GM23248 (cell line): ENCODE measurements at regions not wholly inside any gene's neighbourhood (a gene's known extent, or its start where the extent isn't known, plus 50 kb on each side); places are given as distances from the start of the nearest gene placed in this dataset.

Source experiments
- DNase-seq: peaks from one replicate; pipeline ENCODE4 v3.0.0-alpha.2; 2015
- H2AFZ ChIP-seq: fragments of 200-600 bp; sonication (generic); 2 replicates; pipeline ENCODE4 v1.6.1; 2016; ENCODE audit warnings: antibody characterized with exemption
- H3F3A ChIP-seq: fragments of 200-600 bp; sonication (generic); 2 replicates; pipeline ENCODE4 v1.6.1; 2016; ENCODE audit warnings: mild to moderate bottlenecking, antibody characterized with exemption, mixed run types; ENCODE audit not compliant: insufficient read depth
- H3K27ac ChIP-seq: fragments of 200-600 bp; sonication (generic); 2 replicates; pipeline ENCODE4 v1.5.1; 2016; ENCODE audit warnings: mild to moderate bottlenecking
- H3K27me3 ChIP-seq: fragments of 200-600 bp; sonication (generic); replicated peaks from 2 replicates; pipeline ENCODE4 v1.6.1; 2016; ENCODE audit warnings: mild to moderate bottlenecking; ENCODE audit not compliant: insufficient read depth
- H3K36me3 ChIP-seq: fragments of 200-600 bp; sonication (generic); 2 replicates; pipeline ENCODE4 v1.6.1; 2016; ENCODE audit warnings: low read depth, mild to moderate bottlenecking
- H3K4me1 ChIP-seq: fragments of 200-600 bp; sonication (generic); 2 replicates; pipeline ENCODE4 v1.6.1; 2016; ENCODE audit warnings: mild to moderate bottlenecking; ENCODE audit not compliant: insufficient read depth
- H3K4me2 ChIP-seq: fragments of 200-600 bp; sonication (generic); one replicate; pipeline ENCODE4 v1.6.1; 2016; ENCODE audit warnings: mild to moderate bottlenecking; ENCODE audit not compliant: unreplicated experiment
- H3K4me3 ChIP-seq: fragments of 200-600 bp; sonication (generic); 2 replicates; pipeline ENCODE4 v1.5.1; 2016; ENCODE audit warnings: mild to moderate bottlenecking
- H3K79me2 ChIP-seq: fragments of 200-600 bp; sonication (generic); 2 replicates; pipeline ENCODE4 v1.6.1; 2016; ENCODE audit warnings: mild to moderate bottlenecking; ENCODE audit not compliant: insufficient read depth
- H3K9ac ChIP-seq: fragments of 200-600 bp; sonication (generic); 2 replicates; pipeline ENCODE4 v1.6.1; 2016; ENCODE audit warnings: mild to moderate bottlenecking
- H3K9me2 ChIP-seq: fragments of 200-600 bp; sonication (generic); 2 replicates; pipeline ENCODE4 v1.6.1; 2016; ENCODE audit warnings: mixed run types, mild to moderate bottlenecking, moderate library complexity; ENCODE audit not compliant: insufficient read depth
- H3K9me3 ChIP-seq: fragments of 200-600 bp; sonication (generic); one replicate; pipeline ENCODE4 v1.6.1; 2017; ENCODE audit warnings: low read depth
- H4K20me1 ChIP-seq: fragments of 200-600 bp; sonication (generic); 2 replicates; pipeline ENCODE4 v1.6.0; 2016; ENCODE audit not compliant: insufficient read depth
- EZH2 ChIP-seq: fragments of 200-600 bp; sonication (generic); IDR thresholded peaks from 2 replicates; pipeline ENCODE4 v1.6.1; 2018; ENCODE audit warnings: antibody characterized with exemption, mild to moderate bottlenecking; ENCODE audit not compliant: insufficient read depth, poor library complexity, severe bottlenecking
- EZH2phosphoT487 ChIP-seq: fragments of 200-600 bp; sonication (generic); IDR thresholded peaks from 2 replicates; pipeline ENCODE4 v1.6.1; 2018; ENCODE audit warnings: antibody characterized with exemption, moderate library complexity, mild to moderate bottlenecking, low read depth; ENCODE audit not compliant: insufficient read depth
- WGBS, 2 experiments: methylation state at CpG; one replicate each; pipeline ENCODE4 v1.1.6; 2015 to 2017; ENCODE audit warnings: low lambda C conversion rate in 2 of 2, low coverage in 1 of 2; ENCODE audit errors: missing lambda C conversion rate in 2 of 2; 5-methylcytosine and 5-hydroxymethylcytosine counted together
- in situ Hi-C: fragments of 300-500 bp; cut with MboI; formaldehyde crosslinking; loops from 2 replicates; pipeline ENCODE4 v1.15.0; 2020

DNA sequence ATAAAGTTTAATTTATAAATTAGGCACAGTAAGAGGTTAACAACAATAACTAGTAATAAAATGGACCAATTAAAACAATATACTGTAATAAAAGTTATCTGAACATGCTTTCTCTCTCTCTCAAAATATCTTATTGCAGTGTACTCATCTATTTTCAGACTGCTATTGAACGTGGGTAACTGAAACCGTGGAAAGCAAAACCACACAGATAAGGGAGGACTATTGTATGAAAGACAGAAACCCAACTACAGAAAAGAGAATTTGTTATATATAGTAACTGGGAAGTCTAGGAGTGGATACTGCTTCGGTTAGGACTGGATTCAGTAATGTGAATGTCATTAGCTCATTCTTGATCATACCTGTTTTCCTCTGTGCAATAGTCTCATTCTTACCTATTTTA, 119.3 kb upstream of the DAZL start:
- TF ChIP-seq EZH2phosphoT487 (no peak), EZH2 (no peak)
- H3F3A ChIP-seq = peaks cover 14% of the 10 kb centered on the region
- no peaks in the 10 kb centered on the region for H3K79me2 ChIP-seq
- no peaks in the 10 kb centered on the region for H3K9me3 ChIP-seq
- H3K9ac ChIP-seq = no peak overlapping the region
- WGBS, 2 experiments = 66 to 70% methylated on average over 3 of the region's 3 CpGs
- H3K36me3 ChIP-seq = no peaks in the 10 kb centered on the region
- DNase-seq = no peak
- no peaks in the 10 kb centered on the region for H3K27me3 ChIP-seq
- in situ Hi-C loops = no loop called here
- no peak overlapping the region for H2AFZ ChIP-seq
- H4K20me1 ChIP-seq = no peaks in the 10 kb centered on the region
- no peak overlapping the region for H3K4me2 ChIP-seq
- peaks cover 18% of the 10 kb centered on the region for H3K4me1 ChIP-seq
- H3K4me3 ChIP-seq = no peak overlapping the region
- H3K27ac ChIP-seq = no peak overlapping the region
- no peaks in the 10 kb centered on the region for H3K9me2 ChIP-seq

DNA sequence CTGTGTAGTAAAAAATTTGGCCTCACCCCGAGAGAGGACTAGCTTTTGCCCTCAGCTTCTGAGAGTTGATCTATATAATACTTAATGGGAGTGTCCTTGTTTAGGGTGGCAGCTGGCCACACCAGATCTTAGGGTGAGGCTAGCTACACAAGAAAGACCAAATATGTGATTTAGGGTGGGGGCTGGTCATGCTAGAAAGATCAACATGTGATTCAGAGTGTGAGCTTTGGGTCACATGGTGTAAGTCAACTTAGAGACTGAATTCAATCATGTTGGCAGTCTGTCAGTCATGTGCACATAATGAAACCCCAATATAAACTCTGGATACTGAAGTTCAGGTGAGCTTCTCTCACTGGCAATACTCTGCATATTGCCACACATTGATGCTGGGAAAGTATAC, 120.7 kb upstream of the DAZL start:
- no peaks in the 10 kb centered on the region for H3K27me3 ChIP-seq
- H3K9ac ChIP-seq = no peak overlapping the region
- TF ChIP-seq EZH2 = no peak
- H3K4me3 ChIP-seq = no peak overlapping the region
- no peak overlapping the region for H2AFZ ChIP-seq
- H3K4me2 ChIP-seq = no peak overlapping the region
- 0% methylated on average over 1 of the region's 1 CpG for WGBS, 2 experiments
- peaks cover 22% of the 10 kb centered on the region for H3F3A ChIP-seq
- peaks cover 26% of the 10 kb centered on the region for H3K4me1 ChIP-seq
- H3K27ac ChIP-seq = no peak overlapping the region
- DNase-seq = no peak
- no peaks in the 10 kb centered on the region for H3K9me2 ChIP-seq
- in situ Hi-C loops = no loop called here
- H3K36me3 ChIP-seq = no peaks in the 10 kb centered on the region
- H3K79me2 ChIP-seq = no peaks in the 10 kb centered on the region
- H4K20me1 ChIP-seq = no peaks in the 10 kb centered on the region
- no peaks in the 10 kb centered on the region for H3K9me3 ChIP-seq

DNA sequence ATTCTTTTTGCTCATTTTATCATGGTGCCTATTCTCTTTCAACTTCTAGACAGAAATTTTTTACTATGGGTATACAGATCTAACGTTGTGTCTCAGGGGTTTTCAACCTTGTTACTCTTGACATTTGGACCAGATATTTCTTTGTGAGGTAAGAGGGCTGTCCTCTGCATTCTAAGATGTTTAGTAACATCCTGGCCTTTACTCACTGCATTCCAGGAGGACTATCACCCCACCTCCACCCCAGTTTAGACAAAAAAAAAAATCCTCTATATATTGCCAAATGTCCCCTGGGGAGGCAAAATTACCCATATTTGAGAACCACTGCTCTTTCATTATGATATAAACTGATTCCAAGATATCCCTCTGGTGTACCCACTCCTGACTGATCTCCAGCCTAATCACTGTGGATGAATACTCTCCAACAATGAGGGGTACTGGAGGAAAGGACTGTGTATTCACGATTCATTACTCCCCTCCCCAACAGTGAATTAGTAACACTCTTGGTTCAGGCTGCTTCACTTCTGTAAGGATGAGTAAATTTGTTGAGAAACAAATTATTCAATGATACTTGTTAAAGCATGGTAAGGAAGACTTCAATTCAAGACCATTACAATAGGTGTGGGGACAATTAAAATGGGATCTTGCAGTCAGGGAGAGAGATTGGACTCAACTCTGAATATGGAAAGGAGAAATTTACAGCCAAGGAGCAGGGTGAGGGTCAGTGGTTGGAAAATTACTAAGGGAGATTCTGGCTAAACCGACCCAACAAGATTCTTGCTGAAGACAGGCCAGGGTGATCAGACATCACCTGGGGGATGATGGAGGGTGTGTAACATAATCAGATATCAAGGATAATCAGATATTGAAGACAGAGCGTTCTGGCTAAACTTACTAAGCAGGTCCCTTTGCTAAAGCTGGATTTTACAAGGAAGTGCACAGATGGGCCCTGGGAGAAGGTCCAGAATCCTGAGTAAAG, 123.8 kb upstream of the DAZL start:
- peaks cover 22% of the 10 kb centered on the region for H3F3A ChIP-seq
- peak overlapping the region; percentile 81 for H2AFZ ChIP-seq
- no peak for TF ChIP-seq EZH2phosphoT487
- no peak for TF ChIP-seq EZH2
- H3K4me2 ChIP-seq = peak overlapping the region; percentile 72
- WGBS, 2 experiments = 29 to 30% methylated on average over 4 of the region's 4 CpGs
- in situ Hi-C loops = no loop called here
- no peaks in the 10 kb centered on the region for H3K36me3 ChIP-seq
- no peak overlapping the region for H3K9ac ChIP-seq
- H3K9me2 ChIP-seq = no peaks in the 10 kb centered on the region
- peaks cover 26% of the 10 kb centered on the region for H3K4me1 ChIP-seq
- H3K9me3 ChIP-seq = no peaks in the 10 kb centered on the region
- H3K79me2 ChIP-seq = no peaks in the 10 kb centered on the region
- peak overlapping the region; percentile 71 for H3K27ac ChIP-seq
- DNase-seq = peak; percentile 81
- H3K27me3 ChIP-seq = no peaks in the 10 kb centered on the region
- no peaks in the 10 kb centered on the region for H4K20me1 ChIP-seq
- H3K4me3 ChIP-seq = peak overlapping the region; percentile 59

DNA sequence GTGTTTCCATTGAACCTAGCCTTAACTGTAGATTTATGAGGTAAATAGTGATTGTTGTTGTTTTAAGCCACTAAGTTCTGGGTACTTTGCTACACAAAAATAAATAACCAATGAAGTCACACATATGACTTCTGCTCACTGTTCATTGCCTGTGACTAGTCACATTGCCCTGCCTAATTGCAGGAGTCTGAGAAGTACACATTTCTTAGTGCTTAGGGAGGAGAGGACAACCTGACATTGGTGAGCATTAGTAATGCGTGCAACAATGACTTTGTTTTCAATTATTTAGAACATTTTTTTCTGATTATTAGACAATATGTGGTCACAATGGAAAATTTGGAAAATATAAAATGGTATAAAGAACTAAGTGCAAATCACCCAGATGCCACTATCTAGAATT, 133.2 kb upstream of the DAZL start:
- TF ChIP-seq EZH2phosphoT487 (no peak), EZH2 (no peak)
- in situ Hi-C loops = no loop called here
- Histone ChIP-seq H3K4me2 (no peak overlapping the region), H3K9me3 (no peaks in the 10 kb centered on the region), H3K36me3 (no peaks in the 10 kb centered on the region), H3F3A (peaks cover 46% of the 10 kb centered on the region), H3K4me1 (peaks cover 27% of the 10 kb centered on the region), H3K9ac (no peak overlapping the region), H3K27me3 (no peaks in the 10 kb centered on the region), H4K20me1 (no peaks in the 10 kb centered on the region), H3K9me2 (no peaks in the 10 kb centered on the region), H3K4me3 (no peak overlapping the region), H3K27ac (no peak overlapping the region), H2AFZ (no peak overlapping the region), H3K79me2 (no peaks in the 10 kb centered on the region)
- DNase-seq = peak; percentile 52
- 35 to 48% methylated on average over 1 of the region's 1 CpG for WGBS, 2 experiments
